ENCODE measurements at regions not wholly inside any gene's neighbourhood (a gene's known extent, or its start where the extent isn't known, plus 50 kb on each side); places are given as distances from the start of the nearest gene placed in this dataset.

DNA sequence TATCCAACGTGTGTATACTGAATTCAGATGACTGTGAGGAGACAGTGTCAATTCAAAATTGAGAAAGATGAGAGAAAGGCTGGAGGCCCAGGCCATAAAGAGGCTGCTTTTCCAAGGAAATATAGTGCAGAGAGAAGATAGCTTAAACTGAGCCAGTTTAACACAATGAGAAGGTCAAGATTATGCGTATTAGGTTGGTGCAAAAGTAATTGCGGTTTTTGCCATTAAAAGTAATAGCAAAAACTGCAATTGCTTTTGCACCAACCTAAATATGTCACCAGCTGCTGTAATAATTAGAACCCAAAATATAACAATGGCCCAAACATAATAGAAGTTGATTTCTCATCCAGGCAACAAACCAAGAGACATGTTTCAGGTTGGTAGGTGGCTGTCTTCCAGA is 148.7 kb upstream of the ATP5MC3 start:
- no peak for TF ChIP-seq POLR2AphosphoS5 (IDR thresholded peaks at IDR 0.05)
- TF ChIP-seq CTCF (IDR thresholded peaks at IDR 0.05), result no peak
